ENCODE measurements at regions not wholly inside any gene's neighbourhood (a gene's known extent, or its start where the extent isn't known, plus 50 kb on each side); places are given as distances from the start of the nearest gene placed in this dataset.
"Not testable (repeated sequence)": the region's sequence is repeated elsewhere in the genome, so short reads cannot be mapped to it uniquely, and the experiment has no call there.

DNA sequence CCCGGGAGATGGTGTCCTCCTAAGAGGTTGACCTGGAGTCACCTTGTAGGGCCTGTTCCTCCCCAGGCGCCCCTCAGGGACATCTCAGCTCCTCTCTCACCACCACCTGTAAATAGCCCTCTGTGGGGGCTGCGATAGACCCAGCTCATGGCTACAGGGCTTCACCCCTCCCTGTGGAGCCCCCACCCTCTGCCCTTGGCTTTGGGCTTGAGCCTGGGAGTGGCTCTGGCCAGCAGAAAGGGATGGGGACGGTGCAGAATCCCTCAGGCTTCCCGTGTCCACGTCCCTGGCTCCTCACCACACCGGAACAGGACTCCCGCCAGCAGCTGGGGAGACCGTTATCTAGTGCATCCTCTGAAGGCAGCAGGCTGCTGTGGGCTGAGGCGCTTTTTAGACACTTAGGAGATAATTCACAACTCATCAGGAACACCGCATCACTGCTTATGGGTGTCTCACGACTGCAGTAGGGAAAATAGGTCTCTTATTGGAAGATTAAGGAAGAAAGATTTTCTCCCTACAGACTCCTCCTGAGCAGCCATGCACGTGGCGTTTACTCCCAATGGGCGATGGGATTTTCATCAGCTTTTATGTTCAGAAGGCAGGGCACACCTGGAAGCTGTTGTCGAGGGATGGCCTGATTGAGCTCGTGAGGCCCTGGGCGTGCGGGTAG is 253.1 kb downstream of the ADGRD1 start:
- DNase-seq (ENCODE audit: low read depth in 1 of 2, low spot score in 1 of 2); H3K27ac ChIP-seq (replicated peaks); H3K4me3 ChIP-seq (replicated peaks; ENCODE audit: insufficient read depth, low read length); H3K27me3 ChIP-seq (ENCODE audit: insufficient read depth, poor library complexity, severe bottlenecking): not testable (repeated sequence)

- DNase-seq (ENCODE audit: low read depth in 1 of 2, low spot score in 1 of 2); H3K27me3 ChIP-seq (ENCODE audit: insufficient read depth, poor library complexity, severe bottlenecking); H3K27ac ChIP-seq (replicated peaks); H3K4me3 ChIP-seq (replicated peaks; ENCODE audit: insufficient read depth, low read length): not testable (repeated sequence)
These were observed 253.6 kb downstream of the ADGRD1 start for GRCh38 chr12:131207300-131207660.

DNA sequence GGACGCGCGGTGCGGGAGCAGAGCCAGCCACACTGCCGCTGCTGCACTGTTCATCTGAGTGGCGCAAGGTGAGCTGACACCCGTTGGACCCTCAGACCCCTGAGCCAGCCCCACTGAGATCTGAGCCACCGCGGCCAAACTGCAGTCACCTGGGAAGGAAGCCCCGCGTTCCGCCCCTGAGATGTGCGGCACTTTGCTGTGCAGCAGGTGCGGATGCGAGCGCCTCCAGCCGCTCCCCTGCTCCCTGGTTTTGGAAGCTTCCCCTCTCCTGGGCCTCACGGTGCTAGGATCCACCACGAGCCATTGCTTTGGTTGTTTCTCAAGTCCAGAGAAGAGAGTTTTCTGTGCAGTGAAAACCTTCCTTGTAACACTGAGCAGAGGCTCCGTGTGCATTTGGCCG is 254.1 kb downstream of the ADGRD1 start:
- H3K27ac ChIP-seq (replicated peaks); H3K27me3 ChIP-seq (ENCODE audit: insufficient read depth, poor library complexity, severe bottlenecking); H3K4me3 ChIP-seq (replicated peaks; ENCODE audit: insufficient read depth, low read length); DNase-seq (ENCODE audit: low read depth in 1 of 2, low spot score in 1 of 2): not testable (repeated sequence)

DNA sequence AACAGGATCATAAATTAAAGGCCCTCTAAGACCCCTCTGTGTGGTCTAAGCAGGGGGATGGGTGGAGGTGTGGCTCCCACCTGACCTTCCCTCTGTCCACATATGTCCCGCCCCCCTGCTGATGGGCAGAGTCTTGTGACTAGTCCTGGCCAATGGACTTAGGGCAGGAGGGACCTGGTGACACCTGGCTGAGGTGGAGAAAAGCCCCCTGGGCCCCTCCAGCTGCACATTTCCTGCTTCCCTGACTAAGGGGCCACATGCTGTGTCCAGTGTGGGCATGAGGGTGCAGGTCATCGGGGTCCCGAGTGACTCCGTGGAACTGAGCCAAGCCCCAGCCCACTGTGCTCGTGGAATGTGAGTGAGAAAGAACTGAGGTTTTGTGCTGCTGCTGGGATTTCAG is 254.7 kb downstream of the ADGRD1 start:
- no peak for TF ChIP-seq REST (IDR thresholded peaks at IDR 0.05; ENCODE audit: insufficient replicate concordance, low read depth)
- no peak for TF ChIP-seq SPI1 (IDR thresholded peaks at IDR 0.05; ENCODE audit: borderline replicate concordance, low read depth)
- TF ChIP-seq, protein P1, sequence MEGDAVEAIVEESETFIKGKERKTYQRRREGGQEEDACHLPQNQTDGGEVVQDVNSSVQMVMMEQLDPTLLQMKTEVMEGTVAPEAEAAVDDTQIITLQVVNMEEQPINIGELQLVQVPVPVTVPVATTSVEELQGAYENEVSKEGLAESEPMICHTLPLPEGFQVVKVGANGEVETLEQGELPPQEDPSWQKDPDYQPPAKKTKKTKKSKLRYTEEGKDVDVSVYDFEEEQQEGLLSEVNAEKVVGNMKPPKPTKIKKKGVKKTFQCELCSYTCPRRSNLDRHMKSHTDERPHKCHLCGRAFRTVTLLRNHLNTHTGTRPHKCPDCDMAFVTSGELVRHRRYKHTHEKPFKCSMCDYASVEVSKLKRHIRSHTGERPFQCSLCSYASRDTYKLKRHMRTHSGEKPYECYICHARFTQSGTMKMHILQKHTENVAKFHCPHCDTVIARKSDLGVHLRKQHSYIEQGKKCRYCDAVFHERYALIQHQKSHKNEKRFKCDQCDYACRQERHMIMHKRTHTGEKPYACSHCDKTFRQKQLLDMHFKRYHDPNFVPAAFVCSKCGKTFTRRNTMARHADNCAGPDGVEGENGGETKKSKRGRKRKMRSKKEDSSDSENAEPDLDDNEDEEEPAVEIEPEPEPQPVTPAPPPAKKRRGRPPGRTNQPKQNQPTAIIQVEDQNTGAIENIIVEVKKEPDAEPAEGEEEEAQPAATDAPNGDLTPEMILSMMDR (IDR thresholded peaks at IDR 0.05; ENCODE audit: insufficient read depth, low read length), result no peak
- TF ChIP-seq GABPA (IDR thresholded peaks at IDR 0.05; ENCODE audit: low read depth), result no peak
- TF ChIP-seq POLR2AphosphoS5 (IDR thresholded peaks at IDR 0.05; ENCODE audit: low read depth), result no peak
- Histone ChIP-seq H3K27ac (replicated peaks) (no peak overlapping the region), H3K27me3 (ENCODE audit: insufficient read depth, poor library complexity, severe bottlenecking) (no peaks in the 10 kb centered on the region), H3K4me3 (replicated peaks; ENCODE audit: insufficient read depth, low read length) (no peak overlapping the region)
- DNase-seq (ENCODE audit: low read depth in 1 of 2, low spot score in 1 of 2), result no peak

DNA sequence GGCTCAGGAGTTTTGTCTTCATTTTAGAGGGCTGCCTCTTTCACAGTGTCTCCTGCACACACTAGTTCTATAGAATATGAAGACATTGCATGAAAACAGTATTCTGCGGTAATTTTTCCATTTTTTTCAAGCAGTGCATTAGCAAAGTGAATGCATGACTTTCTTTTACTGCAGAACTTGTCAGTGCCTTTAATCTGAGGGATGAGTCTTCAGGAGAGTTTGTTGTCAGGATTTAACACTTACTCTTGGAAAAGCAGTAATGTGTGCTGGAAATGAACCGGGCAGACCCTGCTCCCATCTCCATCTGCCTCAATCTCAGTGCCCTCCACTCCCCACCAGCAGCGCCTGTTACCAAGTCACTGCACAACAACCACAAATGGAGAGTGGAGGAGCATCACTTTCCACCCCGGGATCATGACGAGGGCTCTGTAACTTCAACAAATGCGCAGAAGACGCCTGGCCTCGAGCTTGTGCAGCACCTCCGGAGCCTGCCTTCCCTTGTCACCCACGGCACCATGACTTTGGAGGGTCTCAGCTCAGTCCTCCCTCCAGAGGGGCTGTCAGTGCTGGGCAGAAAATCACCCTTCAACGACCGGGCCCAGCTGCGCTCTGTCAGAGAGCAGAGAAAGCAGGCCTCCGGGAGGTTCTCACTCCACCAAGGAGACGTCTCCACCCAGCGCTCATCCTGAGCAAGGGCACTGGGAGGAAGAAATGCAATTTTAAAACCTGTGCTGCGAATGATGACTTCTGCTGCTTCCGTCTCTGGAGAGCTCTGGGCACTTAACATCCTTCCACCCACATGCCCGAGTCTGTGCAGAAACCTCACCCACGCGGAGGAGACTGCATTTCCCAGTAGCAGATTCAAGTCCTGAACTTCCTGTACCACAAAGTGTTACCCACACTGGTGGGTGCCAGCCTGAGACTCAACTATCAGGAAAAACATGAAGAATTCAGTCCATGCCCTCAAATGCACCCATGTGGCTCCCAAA is 255.7 kb downstream of the ADGRD1 start:
- no peaks in the 10 kb centered on the region for H3K27me3 ChIP-seq (ENCODE audit: insufficient read depth, poor library complexity, severe bottlenecking)
- TF ChIP-seq SPI1 (IDR thresholded peaks at IDR 0.05; ENCODE audit: borderline replicate concordance, low read depth) (no peak), REST (IDR thresholded peaks at IDR 0.05; ENCODE audit: insufficient replicate concordance, low read depth) (no peak), POLR2AphosphoS5 (IDR thresholded peaks at IDR 0.05; ENCODE audit: low read depth) (no peak), GABPA (IDR thresholded peaks at IDR 0.05; ENCODE audit: low read depth) (no peak)
- TF ChIP-seq, protein P1 (IDR thresholded peaks at IDR 0.05; ENCODE audit: insufficient read depth, low read length), result no peak
- H3K27ac ChIP-seq (replicated peaks), result no peak overlapping the region
- no peak for DNase-seq (ENCODE audit: low read depth in 1 of 2, low spot score in 1 of 2)
- H3K4me3 ChIP-seq (replicated peaks; ENCODE audit: insufficient read depth, low read length), result no peak overlapping the region
